GM19467 (cell line): ENCODE measurements at regions not wholly inside any gene's neighbourhood (a gene's known extent, or its start where the extent isn't known, plus 50 kb on each side); places are given as distances from the start of the nearest gene placed in this dataset.

Source experiments
- ATAC-seq: cut with Tn5 transposase; IDR thresholded peaks from one replicate; pipeline ENCODE4 v1.9.1; 2021; ENCODE audit warnings: mild to moderate bottlenecking, moderate library complexity; ENCODE audit not compliant: unreplicated experiment

DNA sequence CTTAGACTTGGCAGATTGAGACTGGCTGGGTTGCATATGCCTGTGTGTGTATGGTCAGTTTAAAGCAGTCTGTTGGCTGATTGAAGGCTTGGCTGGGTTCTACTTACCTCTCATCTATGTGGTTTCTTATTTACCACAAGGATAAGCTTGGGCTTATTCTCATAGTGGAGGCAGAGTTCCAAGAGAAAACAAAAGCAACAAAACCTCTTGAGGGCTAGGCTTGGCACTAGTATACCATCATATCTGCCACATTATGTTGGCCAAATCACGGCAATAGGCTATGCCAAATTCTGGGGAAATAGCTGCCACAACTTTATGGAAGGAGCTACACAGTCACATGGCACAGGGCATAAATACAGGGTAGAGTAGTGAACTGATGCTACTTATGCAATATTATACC is 714.1 kb downstream of the CBLN4 start:
- no peak for ATAC-seq

DNA sequence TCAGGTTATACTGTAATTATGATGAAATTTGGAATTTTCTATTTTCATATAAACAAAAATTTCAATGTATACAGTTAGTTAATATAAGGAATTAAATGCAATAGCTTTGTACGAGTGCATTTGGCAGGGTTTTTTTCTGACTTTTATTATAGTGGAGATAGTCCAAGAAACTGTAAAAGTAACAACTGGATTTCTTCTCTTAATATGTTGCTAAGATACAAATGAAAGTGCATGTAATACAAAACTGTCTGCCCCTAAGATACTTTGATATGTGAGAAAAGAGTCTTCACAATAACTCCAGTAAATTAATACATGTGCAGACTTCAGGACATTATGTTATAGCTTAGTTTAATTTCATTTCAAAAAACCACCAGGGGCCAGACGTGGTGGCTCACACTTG is 721.4 kb downstream of the CBLN4 start:
- no peak for ATAC-seq

DNA sequence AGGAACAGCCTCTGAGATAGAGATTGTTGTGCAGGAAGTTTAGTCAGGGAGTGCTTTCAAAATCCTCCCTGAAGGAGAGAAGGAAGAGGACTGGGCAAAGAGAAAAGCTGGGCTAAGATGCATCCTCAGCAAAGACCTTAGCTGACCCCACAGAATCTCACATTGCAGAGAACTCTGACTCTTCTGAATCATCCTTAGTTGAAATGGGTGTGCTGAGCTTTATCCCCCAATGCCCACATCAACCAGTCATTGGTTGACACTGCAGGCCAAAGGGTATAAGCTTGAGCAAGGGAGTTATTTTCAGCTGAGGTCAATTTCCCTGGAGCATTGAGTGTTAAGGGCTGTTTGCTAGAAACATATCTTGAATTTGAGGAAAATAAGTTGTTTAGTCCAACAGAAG is 732.2 kb downstream of the CBLN4 start:
- no peak for ATAC-seq

DNA sequence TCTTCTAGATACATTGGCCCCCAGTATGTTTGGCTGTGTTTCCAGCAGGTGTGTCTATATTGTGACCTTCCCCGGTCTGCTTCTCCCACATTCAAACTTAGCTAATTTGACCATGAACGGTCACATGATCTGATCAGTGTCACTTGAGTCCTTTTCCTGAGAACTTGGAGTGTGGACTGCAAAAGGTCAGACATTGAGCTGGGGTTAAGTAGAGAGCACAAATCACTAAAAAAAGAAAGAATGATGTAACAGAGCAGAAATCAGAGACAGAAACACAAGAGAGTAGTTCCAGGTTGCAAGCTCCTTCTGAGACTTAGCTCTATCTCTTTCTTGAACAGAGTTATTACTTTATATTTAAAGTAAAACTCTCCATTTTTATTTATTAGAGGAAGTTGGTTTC is 733.9 kb downstream of the CBLN4 start:
- no peak for ATAC-seq

DNA sequence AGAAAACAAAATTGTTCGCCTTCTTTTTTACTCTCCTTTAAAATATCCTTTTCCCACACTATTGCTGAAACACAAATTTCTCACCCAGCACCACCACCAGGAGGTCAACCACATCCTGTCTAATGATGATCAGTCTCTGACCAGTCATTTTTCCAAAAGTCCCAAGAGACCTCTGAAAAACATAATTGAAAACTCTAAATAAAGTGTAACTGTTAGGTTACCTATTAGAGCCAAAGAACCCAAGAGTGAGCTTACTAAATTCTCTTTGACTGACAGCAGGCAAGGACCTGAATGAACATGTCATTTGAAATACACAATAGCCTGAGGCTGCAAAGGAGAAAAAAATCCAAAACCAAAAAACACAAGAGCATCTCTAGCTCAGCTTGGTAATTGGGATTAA is 735.4 kb downstream of the CBLN4 start:
- ATAC-seq = no peak

DNA sequence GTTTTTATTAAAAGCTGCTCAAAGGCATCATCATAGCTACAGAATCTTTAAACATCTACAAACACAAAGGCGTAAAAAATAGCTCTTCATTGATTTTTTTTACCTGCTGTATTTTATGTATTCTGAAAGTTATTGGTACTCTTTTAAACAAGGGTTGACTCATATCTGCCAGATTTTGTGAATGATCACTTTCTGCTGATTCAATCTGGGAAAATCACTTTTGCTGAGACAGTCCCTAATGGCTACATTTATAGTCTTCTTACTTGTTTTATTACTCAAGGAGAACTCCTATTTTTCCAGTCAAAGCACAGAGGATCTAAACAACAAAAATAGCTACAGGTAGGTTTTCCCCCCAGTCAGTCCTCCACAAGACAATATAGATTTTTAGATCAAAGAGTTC is 739.0 kb downstream of the CBLN4 start:
- no peak for ATAC-seq

DNA sequence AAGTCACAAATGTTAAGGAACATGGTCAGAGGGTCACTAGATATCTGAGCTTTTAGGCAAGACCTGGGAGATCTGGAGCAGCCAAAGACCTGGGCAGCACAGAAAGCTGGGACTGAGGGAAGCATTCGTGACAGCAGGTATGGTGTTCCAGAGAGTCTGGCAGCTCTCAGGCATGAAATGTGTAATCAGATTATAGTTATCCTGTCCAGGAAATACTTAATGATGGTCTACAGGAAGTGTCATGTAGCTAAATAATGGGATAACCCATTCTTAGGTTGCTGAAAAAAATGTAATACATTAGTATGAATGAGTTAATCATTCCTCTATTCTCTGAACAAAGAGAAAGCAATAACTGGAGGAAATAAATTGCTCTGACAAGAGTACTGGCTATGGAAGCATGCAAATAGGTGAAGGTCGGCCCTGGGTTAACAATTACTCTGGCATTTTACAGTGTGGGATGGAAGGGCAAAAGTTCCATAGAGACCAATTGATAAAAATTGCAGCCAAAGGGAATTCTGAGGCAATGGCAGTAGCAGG is 740.5 kb downstream of the CBLN4 start:
- no peak for ATAC-seq

DNA sequence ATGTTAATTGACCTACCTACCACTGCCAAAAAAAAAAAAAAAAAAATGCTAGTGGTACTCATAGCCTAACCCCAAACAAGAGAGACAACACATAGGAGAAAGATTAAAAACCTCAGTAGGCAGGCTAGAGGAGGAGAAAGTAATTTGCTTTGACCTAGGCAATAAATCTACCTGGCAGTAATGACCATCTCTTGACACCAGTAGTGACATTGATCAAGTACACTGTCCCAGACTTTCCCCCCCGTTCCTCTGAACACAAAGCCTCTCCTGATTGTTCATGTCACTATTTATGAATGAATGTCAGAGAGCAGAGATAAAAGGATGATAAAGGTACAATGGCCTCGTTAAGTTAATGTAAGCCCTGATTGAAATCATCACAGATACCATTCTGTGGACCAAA is 746.8 kb downstream of the CBLN4 start:
- ATAC-seq = no peak

DNA sequence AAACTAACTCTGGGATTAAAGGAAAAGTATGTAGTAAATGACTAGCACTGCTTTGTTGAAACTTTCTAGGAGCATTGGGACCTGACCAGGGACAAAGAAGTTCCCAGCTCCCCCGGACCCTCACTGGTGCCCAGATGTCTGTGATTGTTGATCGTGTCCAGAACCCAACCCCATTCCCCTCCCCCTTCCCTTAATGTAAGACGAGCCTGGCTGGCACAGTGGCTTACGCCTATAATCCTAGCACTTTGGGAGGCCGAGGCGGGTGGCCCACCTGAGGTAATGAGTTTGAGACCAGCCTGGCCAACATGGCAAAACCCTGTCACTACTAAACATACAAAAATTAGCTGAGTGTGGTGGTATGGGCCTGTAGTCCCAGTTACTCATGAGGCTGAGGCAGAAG is 750.3 kb downstream of the CBLN4 start:
- ATAC-seq = no peak

DNA sequence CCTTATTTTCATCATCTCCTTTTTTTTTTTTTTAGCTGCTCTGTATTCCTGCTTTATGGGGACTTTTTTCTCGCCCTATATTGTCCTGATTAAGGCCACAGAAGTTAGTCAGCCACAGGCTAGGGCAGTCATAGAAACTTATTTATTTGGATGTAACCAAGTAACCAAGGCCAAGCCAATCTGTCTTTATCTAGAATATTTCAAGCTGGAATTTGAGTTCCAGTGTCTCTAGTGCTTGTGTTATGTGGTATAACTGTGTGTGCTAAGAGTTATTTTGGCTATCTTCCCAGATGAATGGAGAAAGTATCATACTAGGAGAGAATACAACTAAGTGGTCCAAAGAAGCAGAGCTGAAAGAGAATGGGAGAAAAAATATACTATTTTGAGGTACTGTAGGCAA is 751.5 kb downstream of the CBLN4 start:
- no peak for ATAC-seq

DNA sequence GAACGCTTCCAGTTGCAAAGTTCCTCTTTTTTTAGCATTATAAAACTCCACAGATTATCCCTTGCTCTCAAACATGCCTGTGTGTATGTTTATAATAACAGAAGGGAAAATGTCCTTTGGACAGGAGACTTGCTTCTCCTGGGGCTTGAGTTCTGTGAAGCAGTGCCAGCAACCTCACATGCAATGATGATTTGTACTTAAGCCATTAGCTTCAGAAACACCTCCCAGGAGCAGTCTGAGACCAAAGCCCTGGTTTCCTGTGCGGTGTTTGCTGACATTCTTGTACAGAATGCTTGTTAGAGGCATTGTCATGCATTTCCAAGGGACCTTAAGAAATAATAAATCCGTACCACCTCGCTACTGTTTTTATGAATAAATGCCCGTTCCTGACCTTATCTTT is 752.8 kb downstream of the CBLN4 start:
- no peak for ATAC-seq

DNA sequence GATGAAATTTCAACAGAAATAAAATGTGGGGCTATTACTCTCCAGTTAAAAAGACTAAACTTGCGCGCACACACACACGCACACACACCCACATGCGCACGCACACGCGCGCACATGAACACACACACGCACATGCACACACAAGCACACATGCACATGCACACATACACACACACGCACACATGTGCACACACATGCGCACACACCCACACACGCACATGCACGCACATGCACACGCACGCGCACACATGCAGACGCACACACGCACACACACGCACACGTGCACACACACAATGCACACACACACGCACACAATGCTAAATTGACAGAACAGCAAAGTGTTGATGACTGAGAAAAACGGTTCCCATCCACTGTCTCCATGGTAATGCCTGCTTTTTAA is 754.1 kb downstream of the CBLN4 start:
- ATAC-seq = no peak

DNA sequence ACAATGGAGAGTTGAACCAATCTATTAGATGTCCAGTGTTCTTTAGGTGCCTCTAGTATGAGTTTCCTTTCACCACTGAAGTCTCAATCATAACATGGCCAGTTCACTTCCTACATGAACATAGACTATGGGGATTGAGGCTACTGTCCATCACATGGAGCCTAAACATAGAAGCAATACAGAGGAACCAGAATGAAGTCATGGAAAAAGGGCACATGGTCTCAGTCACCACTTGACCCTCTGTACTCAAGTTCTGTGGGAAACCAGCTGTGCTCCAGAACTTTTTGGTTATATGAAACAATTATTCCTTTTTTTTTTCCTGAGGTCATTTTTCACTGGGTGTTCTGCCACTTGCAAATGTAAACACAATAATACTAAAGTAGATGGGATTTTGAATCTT is 762.5 kb downstream of the CBLN4 start:
- ATAC-seq = no peak

DNA sequence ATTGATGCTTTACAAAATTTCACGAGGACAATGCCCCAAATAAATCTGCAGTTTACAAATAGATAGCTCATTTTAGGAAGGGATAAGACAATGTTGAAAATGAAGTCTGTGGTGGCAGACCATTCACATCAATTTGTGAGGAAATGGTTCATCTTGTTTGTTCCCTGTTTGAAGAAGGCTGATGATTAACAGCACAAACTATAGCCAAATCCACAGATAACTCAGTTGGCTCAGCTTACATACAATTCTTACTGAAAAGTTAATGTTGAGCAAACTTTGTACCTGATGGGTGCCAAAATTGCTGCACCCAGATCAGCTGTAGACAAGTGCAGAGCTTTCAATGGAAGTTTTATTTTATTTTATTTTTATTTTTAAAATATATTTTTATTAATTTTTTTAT is 763.9 kb downstream of the DOK5 start:
- no peak for ATAC-seq

DNA sequence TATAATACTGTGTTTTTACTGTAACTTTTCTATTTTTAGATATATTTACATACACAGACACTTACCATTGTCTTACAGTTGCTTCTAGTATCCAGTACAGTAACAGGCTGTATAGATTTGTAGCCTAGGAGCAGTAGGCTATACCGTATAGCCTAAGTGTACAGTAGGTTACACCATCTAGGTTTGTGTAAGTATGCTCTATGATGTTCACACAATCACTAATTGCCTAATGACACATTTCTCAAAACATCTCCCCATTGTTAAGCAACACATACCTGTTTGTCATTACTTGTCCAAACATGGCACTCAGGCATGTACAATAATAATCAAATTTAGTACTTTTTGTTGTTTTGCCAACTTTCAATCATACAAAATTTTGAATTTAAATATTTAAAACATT is 757.3 kb downstream of the DOK5 start:
- ATAC-seq = no peak

DNA sequence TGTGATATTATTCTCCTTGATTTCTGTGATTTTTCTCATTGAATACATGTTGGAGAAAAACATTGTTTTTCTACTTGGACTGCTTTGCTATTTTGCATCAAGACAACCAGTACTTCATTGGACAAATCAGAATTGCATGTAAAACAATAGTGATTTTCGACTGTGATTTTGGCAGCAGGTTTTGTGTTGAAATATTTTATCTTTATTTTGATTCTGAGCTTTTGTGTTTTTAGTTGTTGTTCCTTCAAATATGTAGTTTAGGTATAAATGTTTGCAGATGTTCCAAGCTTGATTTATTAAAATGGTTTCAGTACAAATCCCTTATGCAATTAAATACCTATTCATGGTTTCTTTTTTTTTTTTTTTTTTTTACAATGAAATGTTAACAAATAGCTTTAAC is 754.1 kb downstream of the DOK5 start:
- no peak for ATAC-seq

DNA sequence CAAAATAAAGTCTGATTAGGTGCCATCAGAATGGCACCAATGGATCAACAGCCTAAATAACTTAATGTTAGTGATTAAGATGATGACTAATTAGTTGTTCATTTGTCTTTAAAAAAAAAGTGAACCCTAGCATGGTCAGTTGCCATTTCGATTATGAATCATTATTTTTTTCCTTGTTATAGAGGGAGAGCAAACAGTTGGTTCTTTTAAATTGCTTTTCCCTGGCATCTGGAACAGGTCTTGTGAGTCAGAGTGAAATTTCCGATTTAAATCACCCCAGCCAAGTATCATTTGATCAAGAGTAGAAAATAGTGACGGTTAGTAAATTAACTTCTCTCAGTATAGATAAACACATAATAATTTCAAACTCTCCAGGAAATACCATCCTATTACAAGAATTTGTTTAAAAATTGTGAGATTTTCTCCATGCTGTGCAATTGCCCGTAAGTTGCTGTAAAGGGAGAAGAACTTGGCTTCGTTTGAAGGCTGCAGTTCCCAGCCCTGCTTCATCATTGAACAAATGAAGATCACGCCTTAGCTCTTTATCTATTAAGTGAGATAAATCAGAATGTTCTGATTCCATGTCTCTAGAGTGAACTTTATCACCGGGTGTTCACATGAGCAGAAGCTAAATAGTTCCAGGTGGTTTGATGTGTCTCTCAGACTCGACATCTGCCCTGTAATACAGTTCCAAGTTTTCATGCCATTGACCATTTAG is 741.3 kb downstream of the DOK5 start:
- no peak for ATAC-seq

DNA sequence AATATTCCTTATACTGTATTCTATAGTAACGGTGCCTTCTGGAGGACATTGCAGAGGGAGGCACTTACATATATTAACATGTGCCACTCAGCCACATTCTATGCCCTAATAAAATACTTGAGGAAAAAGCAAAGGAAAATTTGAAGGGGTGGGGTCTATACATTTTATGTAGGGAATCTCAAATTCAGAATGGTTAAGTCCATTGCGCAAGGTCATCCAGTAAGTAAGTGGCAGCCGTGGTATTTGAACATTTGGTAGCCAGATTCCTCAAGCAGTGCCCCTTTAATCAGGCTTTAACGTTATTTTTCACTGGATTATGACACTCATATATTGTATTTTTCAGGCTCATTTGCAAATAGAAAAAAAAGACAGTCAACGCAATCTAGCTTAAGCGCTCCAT is 738.3 kb downstream of the DOK5 start:
- ATAC-seq = no peak

DNA sequence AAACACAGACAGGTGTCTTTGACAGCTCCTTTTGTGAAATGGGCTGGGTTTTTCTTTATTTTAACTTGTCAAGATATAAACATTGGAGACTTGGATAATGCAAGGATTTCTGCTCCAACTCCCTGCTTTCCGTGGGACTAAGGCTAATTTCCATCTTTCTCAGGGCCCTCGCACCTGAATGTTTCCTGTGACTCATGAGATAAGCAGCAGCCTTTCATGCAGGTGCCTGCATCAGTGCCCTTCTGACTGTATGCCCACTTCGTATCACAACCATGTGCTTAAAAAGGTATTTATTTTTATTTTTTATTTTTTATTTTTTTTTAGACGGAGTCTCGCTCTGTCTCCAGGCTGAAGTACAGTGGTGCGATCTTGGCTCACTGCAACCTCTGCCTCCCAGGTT is 736.1 kb downstream of the DOK5 start:
- ATAC-seq = no peak

DNA sequence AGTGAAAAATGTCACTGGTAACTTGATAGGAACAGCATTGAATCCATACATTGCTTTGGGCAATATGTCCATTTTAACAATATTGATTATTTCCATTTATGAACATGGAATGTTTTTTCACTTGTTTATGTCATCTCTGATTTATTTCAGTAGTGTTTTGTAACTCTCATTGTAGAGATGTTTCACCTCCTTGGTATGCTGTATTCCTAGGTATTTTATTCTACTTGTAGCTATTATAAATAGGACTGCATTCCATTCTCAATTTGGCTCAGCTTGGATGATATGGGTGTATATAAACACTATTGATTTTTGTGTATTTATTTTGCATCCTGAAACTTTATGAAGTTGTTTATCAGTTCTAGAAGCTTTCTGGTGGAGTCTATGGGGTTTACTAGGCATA is 730.3 kb downstream of the DOK5 start:
- ATAC-seq = no peak

DNA sequence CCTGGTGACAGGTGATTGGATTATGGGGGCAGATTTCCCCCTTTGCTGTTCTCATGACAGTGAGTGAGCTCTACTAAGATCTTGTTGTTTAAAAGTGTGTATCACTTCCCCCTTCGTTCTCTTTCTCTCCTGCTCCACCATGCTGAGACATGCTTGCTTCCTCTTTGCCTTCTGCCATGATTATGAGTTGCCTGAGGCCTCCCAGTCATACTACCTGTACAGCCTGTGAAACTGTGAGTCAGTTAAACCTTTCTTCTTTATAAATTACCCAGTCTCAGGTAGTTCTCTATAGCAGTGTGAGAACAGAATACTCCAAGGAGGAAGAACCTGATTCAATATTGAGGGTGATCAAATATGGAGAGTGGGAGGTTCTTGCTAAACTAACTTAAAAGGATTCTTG is 724.9 kb downstream of the DOK5 start:
- ATAC-seq = no peak

DNA sequence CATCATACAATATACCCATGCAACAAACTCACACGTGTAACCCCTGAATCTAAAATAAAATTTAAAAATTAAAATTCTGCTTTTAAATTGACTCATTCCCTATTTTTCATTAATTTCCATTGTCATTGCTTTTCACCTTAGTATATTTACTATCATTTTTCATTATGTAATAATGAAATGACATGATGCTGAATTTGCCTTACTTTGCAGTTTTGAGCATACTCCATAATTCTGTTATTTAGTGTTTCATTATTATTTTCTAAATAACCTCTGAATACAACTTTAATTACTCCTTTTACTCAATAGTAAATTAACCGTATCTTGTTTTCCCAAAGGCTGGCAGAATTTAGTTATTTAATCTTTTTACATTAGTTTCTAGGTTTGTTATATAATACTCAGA is 719.6 kb downstream of the DOK5 start:
- ATAC-seq = no peak

DNA sequence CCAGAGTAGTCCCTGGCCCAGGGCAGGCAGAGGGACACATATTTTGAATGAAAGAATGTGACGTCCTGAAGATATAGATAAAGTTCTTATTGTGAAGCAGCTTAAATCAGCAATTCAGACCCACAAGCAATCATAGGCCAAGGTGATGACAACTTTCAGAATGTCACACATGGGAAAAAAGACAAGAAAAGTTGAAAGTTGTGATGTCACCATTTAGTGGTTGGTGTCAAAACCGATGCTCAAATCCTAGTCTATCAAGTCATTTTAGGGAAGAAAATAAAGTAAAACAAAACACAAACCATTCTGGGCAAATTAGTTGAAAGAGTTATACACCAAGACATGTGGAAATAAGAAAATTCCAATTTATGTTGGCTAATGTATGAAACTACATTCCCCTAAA is 710.8 kb downstream of the DOK5 start:
- no peak for ATAC-seq
